WTC11 (cell line): ENCODE measurements at regions not wholly inside any gene's neighbourhood (a gene's known extent, or its start where the extent isn't known, plus 50 kb on each side); places are given as distances from the start of the nearest gene placed in this dataset.

Experiments used
- ATF3 ChIP-seq: sonication (generic); formaldehyde crosslinking; conservative IDR thresholded peaks from 2 replicates; pipeline ENCODE4 v1.8.1; 2022; ENCODE audit warnings: mild to moderate bottlenecking, missing genetic modification reagents
- CTCF ChIP-seq: fragments of 200-600 bp; IDR thresholded peaks from 2 replicates; pipeline ENCODE4 v1.8.0; 2022; ENCODE audit warnings: antibody characterized with exemption
- HMGXB4 ChIP-seq: sonication (generic); formaldehyde crosslinking; IDR thresholded peaks from 2 replicates; pipeline ENCODE4 v1.8.1; 2023; ENCODE audit warnings: mild to moderate bottlenecking, moderate library complexity, missing genetic modification reagents
- IRF1 ChIP-seq: sonication (generic); formaldehyde crosslinking; IDR thresholded peaks from 2 replicates; pipeline ENCODE4 v1.8.0; 2023; ENCODE audit warnings: missing genetic modification reagents
- NR1H2 ChIP-seq: sonication (generic); formaldehyde crosslinking; IDR thresholded peaks from 2 replicates; pipeline ENCODE4 v1.9.0; 2021; ENCODE audit warnings: mild to moderate bottlenecking, moderate library complexity, missing genetic modification reagents
- ZNF121 ChIP-seq: sonication (generic); formaldehyde crosslinking; IDR thresholded peaks from 2 replicates; pipeline ENCODE4 v1.8.0; 2023; ENCODE audit warnings: missing genetic modification reagents
- ZNF263 ChIP-seq: sonication (generic); formaldehyde crosslinking; IDR thresholded peaks from 2 replicates; pipeline ENCODE4 v1.8.1; 2022; ENCODE audit warnings: low read depth, mild to moderate bottlenecking, moderate library complexity, missing genetic modification reagents
- ZNF416 ChIP-seq: fragments of 250-450 bp; sonication (Bioruptor Pico); IDR thresholded peaks from 2 replicates; pipeline ENCODE4 v1.9.0; 2021; ENCODE audit warnings: mild to moderate bottlenecking, inconsistent platforms
- ZNF512 ChIP-seq: sonication (generic); formaldehyde crosslinking; IDR thresholded peaks from 2 replicates; pipeline ENCODE4 v1.8.1; 2022; ENCODE audit warnings: missing genetic modification reagents, borderline replicate concordance

- TF ChIP-seq CTCF: no peak
- TF ChIP-seq ZNF512 (CRISPR knock-in tag): no peak
- TF ChIP-seq NR1H2: no peak
- TF ChIP-seq ZNF263 (CRISPR knock-in tag): no peak
- no peak for TF ChIP-seq ZNF416 (CRISPR knock-in tag)
- no peak for TF ChIP-seq IRF1 (CRISPR knock-in tag)
- TF ChIP-seq ZNF121 (CRISPR knock-in tag): no peak
- no peak for TF ChIP-seq ATF3 (CRISPR knock-in tag)
- TF ChIP-seq HMGXB4 (CRISPR knock-in tag): no peak
Observed at GRCh38 chr1:208888376-208888775, 644.2 kb upstream of the PLXNA2 start.
